ENCODE measurements at regions not wholly inside any gene's neighbourhood (a gene's known extent, or its start where the extent isn't known, plus 50 kb on each side); places are given as distances from the start of the nearest gene placed in this dataset.

- Histone ChIP-seq H3K36me3 (ENCODE audit: insufficient read depth, low read length) (peaks cover 3% of the 10 kb centered on the region; the same call in 1 of the 2 replicates), H3K4me1 (ENCODE audit: insufficient read depth, low read length) (no peaks in the 10 kb centered on the region), H3K9me3 (ENCODE audit: control insufficient read depth, insufficient read depth, low read length) (no peaks in the 10 kb centered on the region), H3K9ac (ENCODE audit: low read depth, low read length) (no peak overlapping the region)
Observed at GRCh38 chr1:232493869-232494268, 136.1 kb downstream of the SIPA1L2 start.

- H3K36me3 ChIP-seq (ENCODE audit: insufficient read depth, low read length), result peaks cover 3% of the 10 kb centered on the region; the same call in 1 of the 2 replicates
- H3K9ac ChIP-seq (ENCODE audit: low read depth, low read length), result no peak overlapping the region
Observed at GRCh38 chr1:232489256-232489655, 140.7 kb downstream of the SIPA1L2 start.

GRCh38 chr1:232487236-232487635 is 142.7 kb downstream of the SIPA1L2 start:
- Histone ChIP-seq H3K9ac (ENCODE audit: low read depth, low read length) (no peak overlapping the region), H3K9me3 (ENCODE audit: control insufficient read depth, insufficient read depth, low read length) (no peaks in the 10 kb centered on the region), H3K4me1 (ENCODE audit: insufficient read depth, low read length) (no peaks in the 10 kb centered on the region), H3K36me3 (ENCODE audit: insufficient read depth, low read length) (peaks cover 3% of the 10 kb centered on the region; the same call in 1 of the 2 replicates)

More at GRCh38 chr1:232489256-232489655, 140.7 kb downstream of the SIPA1L2 start:
- H3K9me3 ChIP-seq (ENCODE audit: control insufficient read depth, insufficient read depth, low read length), result no peaks in the 10 kb centered on the region
- H3K4me1 ChIP-seq (ENCODE audit: insufficient read depth, low read length), result no peaks in the 10 kb centered on the region

- H3K4me1 ChIP-seq (ENCODE audit: insufficient read depth, low read length), result no peaks in the 10 kb centered on the region
- peaks cover 3% of the 10 kb centered on the region; the same call in 1 of the 2 replicates for H3K36me3 ChIP-seq (ENCODE audit: insufficient read depth, low read length)
- H3K9ac ChIP-seq (ENCODE audit: low read depth, low read length), result no peak overlapping the region
- no peaks in the 10 kb centered on the region for H3K9me3 ChIP-seq (ENCODE audit: control insufficient read depth, insufficient read depth, low read length)
Observed at GRCh38 chr1:232486454-232487207, 143.3 kb downstream of the SIPA1L2 start.

- H3K4me1 ChIP-seq (ENCODE audit: insufficient read depth, low read length), result no peaks in the 10 kb centered on the region
- peaks cover under 1% of the 10 kb centered on the region; the same call in 1 of the 2 replicates for H3K36me3 ChIP-seq (ENCODE audit: insufficient read depth, low read length)
- H3K9ac ChIP-seq (ENCODE audit: low read depth, low read length), result no peak overlapping the region
Observed at GRCh38 chr1:232486006-232486405, 143.9 kb downstream of the SIPA1L2 start.

GRCh38 chr1:232484856-232485255 is 145.1 kb downstream of the SIPA1L2 start:
- Histone ChIP-seq H3K9ac (ENCODE audit: low read depth, low read length) (no peak overlapping the region), H3K9me3 (ENCODE audit: control insufficient read depth, insufficient read depth, low read length) (no peaks in the 10 kb centered on the region)

More at GRCh38 chr1:232486006-232486405, 143.9 kb downstream of the SIPA1L2 start:
- no peaks in the 10 kb centered on the region for H3K9me3 ChIP-seq (ENCODE audit: control insufficient read depth, insufficient read depth, low read length)

GRCh38 chr1:232483826-232484225 is 146.1 kb downstream of the SIPA1L2 start:
- H3K4me1 ChIP-seq (ENCODE audit: insufficient read depth, low read length), result no peaks in the 10 kb centered on the region
- no peak overlapping the region for H3K9ac ChIP-seq (ENCODE audit: low read depth, low read length)
- H3K36me3 ChIP-seq (ENCODE audit: insufficient read depth, low read length), result no peaks in the 10 kb centered on the region; the same call in 1 of the 2 replicates

More at GRCh38 chr1:232484856-232485255, 145.1 kb downstream of the SIPA1L2 start:
- no peaks in the 10 kb centered on the region for H3K4me1 ChIP-seq (ENCODE audit: insufficient read depth, low read length)
- no peaks in the 10 kb centered on the region; the same call in 1 of the 2 replicates for H3K36me3 ChIP-seq (ENCODE audit: insufficient read depth, low read length)

GRCh38 chr1:232481091-232481490 is 148.8 kb downstream of the SIPA1L2 start:
- Histone ChIP-seq H3K4me1 (ENCODE audit: insufficient read depth, low read length) (no peaks in the 10 kb centered on the region), H3K9ac (ENCODE audit: low read depth, low read length) (no peak overlapping the region), H3K9me3 (ENCODE audit: control insufficient read depth, insufficient read depth, low read length) (no peaks in the 10 kb centered on the region), H3K36me3 (ENCODE audit: insufficient read depth, low read length) (no peaks in the 10 kb centered on the region)

More at GRCh38 chr1:232483826-232484225, 146.1 kb downstream of the SIPA1L2 start:
- no peaks in the 10 kb centered on the region for H3K9me3 ChIP-seq (ENCODE audit: control insufficient read depth, insufficient read depth, low read length)

- H3K4me1 ChIP-seq (ENCODE audit: insufficient read depth, low read length), result peaks cover 16% of the 10 kb centered on the region; the same call in 1 of the 2 replicates
- no peaks in the 10 kb centered on the region for H3K9me3 ChIP-seq (ENCODE audit: control insufficient read depth, insufficient read depth, low read length)
- no peaks in the 10 kb centered on the region for H3K36me3 ChIP-seq (ENCODE audit: insufficient read depth, low read length)
- H3K9ac ChIP-seq (ENCODE audit: low read depth, low read length), result no peak overlapping the region
Observed at GRCh38 chr1:232477728-232478127, 152.2 kb downstream of the SIPA1L2 start.

GRCh38 chr1:232476538-232476950 is 153.4 kb downstream of the SIPA1L2 start:
- Histone ChIP-seq H3K36me3 (ENCODE audit: insufficient read depth, low read length) (no peaks in the 10 kb centered on the region), H3K9ac (ENCODE audit: low read depth, low read length) (no peak overlapping the region), H3K9me3 (ENCODE audit: control insufficient read depth, insufficient read depth, low read length) (no peaks in the 10 kb centered on the region), H3K4me1 (ENCODE audit: insufficient read depth, low read length) (peaks cover 27% of the 10 kb centered on the region)

GRCh38 chr1:232474826-232475225 is 155.1 kb downstream of the SIPA1L2 start:
- no peak overlapping the region for H3K9ac ChIP-seq (ENCODE audit: low read depth, low read length)
- H3K9me3 ChIP-seq (ENCODE audit: control insufficient read depth, insufficient read depth, low read length), result no peaks in the 10 kb centered on the region

GRCh38 chr1:232473900-232474299 is 156.0 kb downstream of the SIPA1L2 start:
- H3K36me3 ChIP-seq (ENCODE audit: insufficient read depth, low read length), result no peaks in the 10 kb centered on the region
- H3K9ac ChIP-seq (ENCODE audit: low read depth, low read length), result no peak overlapping the region
- no peaks in the 10 kb centered on the region for H3K9me3 ChIP-seq (ENCODE audit: control insufficient read depth, insufficient read depth, low read length)
- H3K4me1 ChIP-seq (ENCODE audit: insufficient read depth, low read length), result peaks cover 36% of the 10 kb centered on the region

More at GRCh38 chr1:232474826-232475225, 155.1 kb downstream of the SIPA1L2 start:
- Histone ChIP-seq H3K36me3 (ENCODE audit: insufficient read depth, low read length) (no peaks in the 10 kb centered on the region), H3K4me1 (ENCODE audit: insufficient read depth, low read length) (peaks cover 32% of the 10 kb centered on the region)

- Histone ChIP-seq H3K9me3 (ENCODE audit: control insufficient read depth, insufficient read depth, low read length) (no peaks in the 10 kb centered on the region), H3K36me3 (ENCODE audit: insufficient read depth, low read length) (no peaks in the 10 kb centered on the region), H3K4me1 (ENCODE audit: insufficient read depth, low read length) (peaks cover 37% of the 10 kb centered on the region), H3K9ac (ENCODE audit: low read depth, low read length) (no peak overlapping the region)
Observed at GRCh38 chr1:232473324-232473723, 156.6 kb downstream of the SIPA1L2 start.

GRCh38 chr1:232472485-232473041 is 157.4 kb downstream of the SIPA1L2 start:
- Histone ChIP-seq H3K4me1 (ENCODE audit: insufficient read depth, low read length) (peaks cover 37% of the 10 kb centered on the region), H3K9me3 (ENCODE audit: control insufficient read depth, insufficient read depth, low read length) (no peaks in the 10 kb centered on the region), H3K9ac (ENCODE audit: low read depth, low read length) (no peak overlapping the region), H3K36me3 (ENCODE audit: insufficient read depth, low read length) (no peaks in the 10 kb centered on the region)

- peaks cover 37% of the 10 kb centered on the region for H3K4me1 ChIP-seq (ENCODE audit: insufficient read depth, low read length)
- no peaks in the 10 kb centered on the region for H3K9me3 ChIP-seq (ENCODE audit: control insufficient read depth, insufficient read depth, low read length)
- no peaks in the 10 kb centered on the region for H3K36me3 ChIP-seq (ENCODE audit: insufficient read depth, low read length)
- H3K9ac ChIP-seq (ENCODE audit: low read depth, low read length), result no peak overlapping the region
Observed at GRCh38 chr1:232471250-232471649, 158.7 kb downstream of the SIPA1L2 start.
